Activated naive CD4-positive, alpha-beta T cell treated with anti-CD3 and anti-CD28 coated beads for 36 hours (primary cell): ENCODE measurements at regions not wholly inside any gene's neighbourhood (a gene's known extent, or its start where the extent isn't known, plus 50 kb on each side); places are given as distances from the start of the nearest gene placed in this dataset.

ENCODE experiments used
- CTCF ChIA-PET: fragments of 350-600 bp; sonication (Branson Sonifier 250); formaldehyde crosslinking; loops from one replicate; lab custom pipeline; 2021; ENCODE audit warnings: antibody characterized with exemption; lab: Charles Lee
- DNase-seq: peaks from one replicate; pipeline ENCODE4 v3.0.0-alpha.2; 2020
- H3K27ac Mint-ChIP-seq: one replicate; pipeline ENCODE4 v1.8.0; 2021; ENCODE audit warnings: mild to moderate bottlenecking, mixed read lengths
- H3K27me3 Mint-ChIP-seq: one replicate; pipeline ENCODE4 v1.8.0; 2021; ENCODE audit warnings: low read depth, mixed read lengths
- H3K36me3 Mint-ChIP-seq: one replicate; pipeline ENCODE4 v1.8.0; 2021; ENCODE audit warnings: low read depth, mixed read lengths
- H3K4me1 Mint-ChIP-seq: one replicate; pipeline ENCODE4 v1.8.0; 2021; ENCODE audit warnings: low read depth, mixed read lengths
- H3K4me3 Mint-ChIP-seq: one replicate; pipeline ENCODE4 v1.8.0; 2021; ENCODE audit warnings: mild to moderate bottlenecking, moderate library complexity, mixed read lengths
- H3K9me3 Mint-ChIP-seq: one replicate; pipeline ENCODE4 v1.8.0; 2021; ENCODE audit warnings: mixed read lengths
- intact Hi-C: fragments of 100-400 bp; cut with micrococcal nuclease; formaldehyde crosslinking; loops from one replicate; pipeline ENCODE4 v1.15.1; 2023

DNA sequence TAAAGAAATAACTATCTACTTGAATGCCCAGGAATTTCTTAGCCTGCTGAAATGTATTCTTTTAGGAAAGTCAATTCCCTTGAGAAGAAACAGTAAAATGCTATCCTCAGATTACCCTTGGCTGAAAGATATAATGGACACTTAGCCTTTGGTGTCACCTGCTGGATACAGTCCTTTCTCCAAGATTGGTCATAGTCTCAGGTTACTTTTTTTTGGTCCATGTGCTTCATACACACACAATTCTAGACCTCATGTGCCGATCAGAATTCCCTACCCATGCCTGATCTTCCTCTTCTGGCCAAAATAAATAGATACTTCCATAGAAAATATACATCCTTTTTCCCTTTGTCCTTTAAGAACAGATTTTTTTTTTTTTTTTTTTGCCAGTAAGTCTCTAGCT is 218.9 kb upstream of the PHYHIPL start:
- Mint-ChIP-seq H3K36me3 (no peaks in the 10 kb centered on the region), H3K4me1 (no peaks in the 10 kb centered on the region), H3K4me3 (no peak overlapping the region), H3K27ac (no peak overlapping the region), H3K27me3 (no peaks in the 10 kb centered on the region), H3K9me3 (no peaks in the 10 kb centered on the region)
- CTCF ChIA-PET = no interaction called here
- DNase-seq = no peak
- intact Hi-C loops = no loop called here

DNA sequence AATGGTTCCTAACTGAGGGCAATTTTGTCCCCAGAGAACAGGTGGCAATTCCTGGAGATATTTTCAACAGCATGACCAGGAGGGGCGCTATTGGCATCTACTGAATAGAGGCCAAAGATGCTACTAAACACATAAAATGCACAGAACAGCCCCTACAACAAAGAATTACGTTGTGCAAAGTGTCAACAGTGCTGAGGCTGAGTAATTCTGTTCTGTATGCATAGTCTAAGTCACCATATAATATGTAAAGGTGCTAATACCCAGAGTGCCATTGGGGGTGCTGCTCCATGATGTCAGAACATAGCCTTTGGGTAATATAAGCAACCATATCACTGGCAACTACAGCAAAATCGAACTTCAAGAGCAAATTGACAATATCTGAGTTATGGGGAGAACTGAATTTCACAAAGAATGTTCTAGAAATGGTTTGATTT is 213.3 kb upstream of the PHYHIPL start:
- Mint-ChIP-seq H3K27me3 (peaks cover 8% of the 10 kb centered on the region), H3K4me1 (no peaks in the 10 kb centered on the region)

DNA sequence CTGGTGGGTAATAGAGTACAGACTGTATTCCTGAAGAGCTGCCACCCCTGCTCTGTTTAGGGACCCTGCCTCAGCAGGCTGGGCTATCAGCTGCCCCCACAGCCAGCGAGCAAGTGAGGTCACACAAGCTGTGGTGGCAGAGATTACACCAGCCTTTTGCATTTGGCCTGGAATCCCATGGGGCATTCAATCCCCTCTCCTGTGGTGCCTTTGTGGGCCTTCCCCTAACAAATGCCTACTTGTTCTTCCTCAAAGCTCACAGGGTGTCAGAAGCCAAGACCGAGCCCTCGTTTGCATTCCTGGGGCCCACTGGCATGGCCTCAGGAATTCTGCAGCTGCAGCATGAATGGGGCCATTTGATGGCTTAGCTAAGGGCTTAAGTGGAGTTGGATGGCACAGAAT is 212.7 kb upstream of the PHYHIPL start:
- CTCF ChIA-PET = no interaction called here
- peaks cover 13% of the 10 kb centered on the region for H3K27me3 Mint-ChIP-seq
- H3K4me3 Mint-ChIP-seq = no peak overlapping the region
- H3K27ac Mint-ChIP-seq = no peak overlapping the region
- no peaks in the 10 kb centered on the region for H3K4me1 Mint-ChIP-seq
- no peak for DNase-seq
- H3K9me3 Mint-ChIP-seq = no peaks in the 10 kb centered on the region
- intact Hi-C loops = no loop called here
- no peaks in the 10 kb centered on the region for H3K36me3 Mint-ChIP-seq

More for the DNA sequence above, 213.3 kb upstream of the PHYHIPL start:
- intact Hi-C loops = no loop called here
- H3K36me3 Mint-ChIP-seq = no peaks in the 10 kb centered on the region
- no peak for DNase-seq
- CTCF ChIA-PET = no interaction called here
- no peaks in the 10 kb centered on the region for H3K9me3 Mint-ChIP-seq
- no peak overlapping the region for H3K27ac Mint-ChIP-seq
- H3K4me3 Mint-ChIP-seq = no peak overlapping the region

DNA sequence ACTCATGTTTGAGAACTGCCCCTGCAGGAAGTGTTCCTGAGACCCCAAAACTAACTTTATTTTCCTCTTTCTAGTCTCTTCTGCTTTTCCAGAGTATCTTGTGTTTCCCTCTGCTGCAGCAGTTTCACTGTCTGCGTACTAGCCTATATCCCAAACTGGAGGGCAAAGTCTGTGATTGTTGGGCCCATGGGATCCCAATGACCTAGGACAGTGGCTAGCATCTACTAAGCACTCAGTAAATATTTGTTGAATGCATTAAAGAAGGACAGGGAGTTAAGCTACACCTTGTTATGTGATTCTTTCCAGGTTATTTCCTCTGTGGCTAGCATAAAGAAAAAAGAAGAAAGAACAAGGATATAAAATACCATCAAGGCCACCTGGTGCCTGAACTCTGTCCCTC is 210.6 kb upstream of the PHYHIPL start:
- intact Hi-C loops = no loop called here
- Mint-ChIP-seq H3K27ac (no peak overlapping the region), H3K4me1 (no peaks in the 10 kb centered on the region), H3K4me3 (no peak overlapping the region), H3K27me3 (peaks cover 18% of the 10 kb centered on the region), H3K36me3 (no peaks in the 10 kb centered on the region), H3K9me3 (no peaks in the 10 kb centered on the region)
- CTCF ChIA-PET = no interaction called here
- no peak for DNase-seq

DNA sequence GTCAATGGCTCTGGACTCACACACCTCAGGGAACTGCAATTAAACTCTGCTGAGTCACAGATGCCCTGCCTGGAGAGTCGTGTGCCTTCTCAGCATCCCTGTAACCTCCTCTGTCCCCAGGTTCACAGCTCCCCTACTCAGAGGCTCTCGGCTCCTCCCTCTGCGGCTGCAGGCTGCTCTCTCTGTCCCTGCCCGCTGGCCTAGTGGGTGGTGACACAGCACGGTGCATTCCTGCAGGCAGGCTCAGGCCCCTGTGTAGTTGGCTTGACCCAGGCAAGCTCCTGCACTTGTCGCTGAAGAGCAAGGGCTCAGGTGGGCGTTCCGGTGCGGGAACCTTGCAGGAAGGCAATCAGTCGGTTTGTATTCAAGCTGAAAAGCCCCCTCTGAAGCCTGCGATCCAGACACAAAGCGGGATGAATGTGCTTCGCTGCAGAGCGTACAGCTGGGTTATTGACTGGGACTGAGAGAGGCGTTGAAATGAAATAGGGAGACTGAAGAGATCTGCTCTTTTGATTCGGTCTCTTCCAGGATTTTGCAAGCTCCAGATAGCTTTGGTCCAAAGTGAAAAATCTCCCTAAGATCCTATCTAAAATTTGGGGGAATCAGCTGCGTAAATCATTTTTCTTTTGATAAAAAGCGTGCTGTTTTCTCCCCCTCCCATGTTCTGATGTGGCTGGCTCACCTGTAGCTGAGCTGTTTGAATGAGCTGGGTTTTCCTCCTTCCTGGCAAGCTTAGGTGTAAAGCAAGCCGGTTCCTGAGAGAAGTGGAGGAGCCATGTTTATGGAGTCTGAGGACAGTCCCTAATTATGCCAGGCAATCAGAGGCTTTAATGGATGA is 208.7 kb upstream of the PHYHIPL start:
- H3K9me3 Mint-ChIP-seq = no peaks in the 10 kb centered on the region
- no peak overlapping the region for H3K4me3 Mint-ChIP-seq
- intact Hi-C loops = no loop called here
- CTCF ChIA-PET = no interaction called here
- no peaks in the 10 kb centered on the region for H3K4me1 Mint-ChIP-seq
- DNase-seq = no peak
- H3K36me3 Mint-ChIP-seq = no peaks in the 10 kb centered on the region
- H3K27me3 Mint-ChIP-seq = peaks cover 18% of the 10 kb centered on the region
- no peak overlapping the region for H3K27ac Mint-ChIP-seq

DNA sequence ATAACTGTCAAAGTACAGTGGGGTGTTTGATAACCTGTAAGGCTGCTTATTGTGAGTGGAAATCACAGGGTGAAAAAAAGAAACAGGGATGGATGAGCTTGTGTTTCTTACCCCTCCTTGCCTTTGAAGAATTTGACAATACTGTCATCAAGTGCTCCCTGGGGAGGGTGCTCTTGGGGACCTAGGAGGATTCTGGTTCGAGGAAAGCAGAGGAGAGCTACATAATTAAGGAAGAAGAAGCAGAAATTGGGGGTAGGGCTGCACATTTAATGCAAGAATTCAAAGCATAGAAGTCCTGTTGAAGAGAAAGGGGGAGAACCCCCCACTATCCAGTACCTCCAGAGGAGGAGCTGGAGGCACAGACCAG is 208.1 kb upstream of the PHYHIPL start:
- CTCF ChIA-PET = no interaction called here
- Mint-ChIP-seq H3K27ac (no peak overlapping the region), H3K27me3 (peaks cover 18% of the 10 kb centered on the region), H3K4me3 (no peak overlapping the region), H3K9me3 (no peaks in the 10 kb centered on the region), H3K4me1 (no peaks in the 10 kb centered on the region), H3K36me3 (no peaks in the 10 kb centered on the region)
- no peak for DNase-seq
- intact Hi-C loops = no loop called here

DNA sequence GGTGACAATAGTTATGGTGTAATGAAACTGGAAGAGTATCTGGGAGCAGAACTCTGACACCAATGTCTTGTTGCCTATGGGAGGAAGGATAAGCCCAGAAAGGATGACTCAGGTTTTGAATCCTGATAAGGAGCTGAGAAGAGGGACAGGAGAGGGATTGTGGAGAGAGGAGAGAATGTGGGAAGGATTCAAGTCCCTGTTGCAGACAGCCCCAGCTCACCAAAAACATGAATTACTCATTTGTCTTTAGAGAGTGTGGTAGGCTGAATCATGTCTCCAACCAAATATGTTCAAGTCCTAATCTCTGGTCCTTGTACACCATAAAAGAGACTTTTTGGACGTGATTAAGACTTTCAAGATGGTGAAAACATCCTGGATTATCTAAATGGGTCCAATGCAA is 206.9 kb upstream of the PHYHIPL start:
- intact Hi-C loops = no loop called here
- Mint-ChIP-seq H3K9me3 (no peaks in the 10 kb centered on the region), H3K27me3 (peaks cover 18% of the 10 kb centered on the region), H3K4me3 (no peak overlapping the region), H3K4me1 (no peaks in the 10 kb centered on the region), H3K27ac (no peak overlapping the region), H3K36me3 (no peaks in the 10 kb centered on the region)
- DNase-seq = no peak
- CTCF ChIA-PET = no interaction called here

DNA sequence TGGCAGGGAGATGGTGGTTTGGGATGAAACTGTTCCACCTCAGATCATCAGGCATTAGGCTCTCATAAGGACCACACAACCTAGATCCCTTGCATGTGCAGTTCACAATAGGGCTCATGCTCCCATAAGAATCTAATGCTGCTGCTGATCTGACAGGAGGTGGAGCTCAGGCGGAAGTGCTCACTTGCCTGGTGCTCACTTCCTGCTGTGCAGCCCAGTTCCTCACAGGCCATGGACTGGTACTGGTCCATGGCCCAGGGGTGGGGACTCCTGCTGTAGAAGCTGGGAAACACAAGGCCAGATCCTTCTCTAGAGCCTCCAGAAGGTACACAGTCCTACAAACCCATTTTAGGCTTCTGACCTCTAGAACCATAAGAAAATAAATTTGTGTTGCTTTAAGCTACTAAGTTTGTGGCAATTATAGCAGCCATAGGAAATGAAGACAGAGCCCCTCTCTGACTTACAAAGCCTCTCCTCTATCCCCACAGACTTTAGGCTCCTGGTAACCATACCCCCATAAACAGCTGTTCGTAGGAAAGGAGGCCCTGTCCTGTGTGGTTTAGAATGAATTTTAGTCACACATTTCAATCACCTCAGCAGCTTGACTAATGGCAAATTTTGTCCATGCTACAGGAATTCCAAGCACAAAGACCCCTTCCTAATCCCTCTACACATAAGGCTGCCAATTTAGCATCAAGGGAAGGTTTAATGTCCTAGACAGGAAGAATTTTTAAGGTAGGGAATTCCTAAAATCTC is 206.1 kb upstream of the PHYHIPL start:
- no peaks in the 10 kb centered on the region for H3K4me1 Mint-ChIP-seq
- H3K27ac Mint-ChIP-seq = no peak overlapping the region
- peaks cover 16% of the 10 kb centered on the region for H3K27me3 Mint-ChIP-seq
- no peaks in the 10 kb centered on the region for H3K9me3 Mint-ChIP-seq
- H3K4me3 Mint-ChIP-seq = no peak overlapping the region
- H3K36me3 Mint-ChIP-seq = no peaks in the 10 kb centered on the region
- CTCF ChIA-PET = no interaction called here
- no peak for DNase-seq
- intact Hi-C loops = no loop called here

DNA sequence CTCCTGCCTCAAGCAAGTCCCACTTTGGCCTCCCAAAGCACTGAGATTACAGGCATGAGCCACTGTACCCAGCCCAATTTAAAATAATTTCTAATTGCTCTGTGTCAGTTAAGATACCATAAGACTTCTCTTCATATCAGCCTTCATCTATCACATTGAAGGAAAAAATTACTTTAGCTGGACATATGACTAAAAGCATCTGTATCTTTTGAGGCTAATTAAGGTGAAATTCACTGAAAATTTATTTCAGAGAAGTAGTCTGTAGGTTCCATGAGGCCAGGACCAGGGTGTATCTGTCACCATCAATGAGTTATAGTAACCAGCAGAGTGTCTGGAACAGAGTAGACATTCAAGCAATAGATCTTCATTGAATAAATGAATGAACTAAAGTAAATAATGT is 205.2 kb upstream of the PHYHIPL start:
- CTCF ChIA-PET = no interaction called here
- Mint-ChIP-seq H3K36me3 (no peaks in the 10 kb centered on the region), H3K27me3 (peaks cover 16% of the 10 kb centered on the region), H3K4me3 (no peak overlapping the region), H3K4me1 (no peaks in the 10 kb centered on the region), H3K27ac (no peak overlapping the region), H3K9me3 (no peaks in the 10 kb centered on the region)
- intact Hi-C loops = no loop called here
- DNase-seq = no peak

DNA sequence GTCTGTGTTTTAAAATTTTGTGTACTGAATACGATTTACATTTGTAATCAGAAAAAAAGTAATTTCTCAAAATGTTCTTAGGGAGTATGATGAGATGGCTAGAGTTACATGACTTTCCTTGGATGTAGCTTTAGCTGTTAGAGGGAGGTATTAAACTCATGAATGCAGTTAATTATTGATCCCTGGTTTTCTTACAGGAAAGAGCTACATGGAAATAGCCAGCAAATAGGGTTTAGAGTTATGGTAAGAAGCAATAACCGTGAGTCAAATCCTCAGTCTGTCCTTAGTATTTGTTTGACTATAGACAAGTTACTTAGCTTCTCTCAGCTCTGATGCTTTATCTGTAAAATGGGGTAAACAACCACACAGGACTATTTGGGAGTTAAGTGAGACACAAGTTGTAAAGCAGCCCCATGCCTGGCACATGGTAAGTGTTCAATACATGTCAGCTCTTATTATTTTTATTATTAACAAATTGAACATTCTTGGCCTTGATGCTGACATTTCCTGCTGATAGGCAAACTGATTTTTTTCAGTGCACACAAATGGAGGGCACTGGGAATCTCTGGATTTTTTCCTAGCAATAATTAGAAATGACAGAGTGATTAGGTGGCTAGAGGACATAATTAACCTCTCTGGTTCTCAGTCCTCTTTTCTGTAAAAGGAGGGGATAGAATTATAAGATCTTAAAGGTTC is 204.5 kb upstream of the PHYHIPL start:
- H3K27me3 Mint-ChIP-seq = peaks cover 14% of the 10 kb centered on the region
- H3K4me1 Mint-ChIP-seq = no peaks in the 10 kb centered on the region
- intact Hi-C loops = no loop called here
- no peaks in the 10 kb centered on the region for H3K9me3 Mint-ChIP-seq
- H3K4me3 Mint-ChIP-seq = no peak overlapping the region
- H3K27ac Mint-ChIP-seq = no peak overlapping the region
- CTCF ChIA-PET = no interaction called here
- no peaks in the 10 kb centered on the region for H3K36me3 Mint-ChIP-seq
- DNase-seq = no peak

DNA sequence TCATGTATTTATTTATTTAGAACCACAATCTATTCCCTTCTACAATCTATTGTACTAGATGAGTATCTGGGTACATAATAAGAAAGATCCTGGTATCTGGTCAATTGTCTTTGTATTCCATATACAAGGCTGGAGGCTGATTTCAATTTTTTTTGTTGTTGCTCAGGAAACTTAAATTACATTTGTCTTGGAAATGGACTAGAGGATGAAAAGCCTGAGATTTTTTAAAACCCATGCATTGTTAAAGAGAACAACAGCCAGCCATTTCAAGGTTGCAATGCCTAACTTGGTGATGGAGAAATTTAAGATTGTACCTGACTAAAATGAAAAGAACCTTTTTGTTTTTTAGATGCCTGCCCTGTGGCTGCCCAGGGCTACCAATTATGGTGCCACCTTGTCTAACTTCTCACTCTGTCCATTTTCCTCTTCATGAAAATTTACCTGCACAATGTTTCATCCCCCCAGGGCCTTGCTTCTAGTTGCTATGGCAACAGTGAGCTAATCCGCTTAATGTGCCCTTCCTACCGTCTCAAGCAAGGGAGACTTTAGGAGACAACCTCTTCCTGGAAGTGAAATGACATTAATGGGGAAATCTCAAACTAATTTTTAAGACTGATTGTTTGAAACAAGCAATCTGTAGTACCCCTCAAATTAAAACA is 203.7 kb upstream of the PHYHIPL start:
- CTCF ChIA-PET = no interaction called here
- DNase-seq = no peak
- H3K9me3 Mint-ChIP-seq = no peaks in the 10 kb centered on the region
- no peak overlapping the region for H3K27ac Mint-ChIP-seq
- intact Hi-C loops = no loop called here
- H3K36me3 Mint-ChIP-seq = no peaks in the 10 kb centered on the region
- H3K4me1 Mint-ChIP-seq = no peaks in the 10 kb centered on the region
- peaks cover 11% of the 10 kb centered on the region for H3K27me3 Mint-ChIP-seq
- H3K4me3 Mint-ChIP-seq = no peak overlapping the region

DNA sequence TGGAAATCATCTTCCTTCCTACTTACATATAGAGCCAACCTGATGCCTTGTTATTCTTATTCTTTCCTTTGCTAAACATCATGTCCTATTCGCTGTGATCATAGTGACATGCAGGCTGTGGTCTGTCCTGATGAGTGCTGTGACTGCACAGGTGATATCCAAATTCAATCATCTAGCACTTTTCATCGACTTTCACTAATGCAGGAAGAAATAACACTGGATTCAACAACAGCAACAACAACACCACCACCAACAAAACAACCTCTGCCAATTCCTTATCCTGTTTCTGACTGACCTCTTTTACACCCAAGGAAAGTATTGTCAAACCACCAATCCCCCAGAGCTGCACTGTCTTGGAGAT is 203.2 kb upstream of the PHYHIPL start:
- Mint-ChIP-seq H3K4me3 (no peak overlapping the region), H3K27me3 (peaks cover 8% of the 10 kb centered on the region), H3K9me3 (no peaks in the 10 kb centered on the region), H3K36me3 (no peaks in the 10 kb centered on the region), H3K4me1 (no peaks in the 10 kb centered on the region), H3K27ac (no peak overlapping the region)
- CTCF ChIA-PET = no interaction called here
- no peak for DNase-seq
- intact Hi-C loops = no loop called here
